K562 (cell line): ENCODE measurements at regions not wholly inside any gene's neighbourhood (a gene's known extent, or its start where the extent isn't known, plus 50 kb on each side); places are given as distances from the start of the nearest gene placed in this dataset.

Experiments used
- CREB3L1 ChIP-seq: fragments of 450-650 bp; IDR thresholded peaks from 2 replicates; pipeline ENCODE4 v1.6.1; 2014; ENCODE audit warnings: low read depth, mild to moderate bottlenecking, moderate library complexity, borderline replicate concordance
- CTCF ChIP-seq, 3 experiments: IDR thresholded peaks in 2 of 3; conservative IDR thresholded peaks in 1 of 3; 2 replicates each; pipeline ENCODE4 v1.5.1; 2011 to 2012; ENCODE audit warnings: low read length in 3 of 3, mild to moderate bottlenecking in 3 of 3, control low read depth in 2 of 3, improper control_type of control experiment in 1 of 3, inconsistent platforms in 1 of 3, low read depth in 1 of 3, mixed read lengths in 1 of 3, moderate library complexity in 1 of 3; ENCODE audit not compliant: insufficient read depth in 2 of 3
- POLR2A ChIP-seq: fragments of 450-650 bp; conservative IDR thresholded peaks from 2 replicates; pipeline ENCODE4 v1.6.1; 2016
- RNF219 ChIP-seq: fragments of 250-450 bp; sonication (Bioruptor Pico); IDR thresholded peaks from 2 replicates; pipeline ENCODE4 v1.5.0; 2022; ENCODE audit warnings: mild to moderate bottlenecking
- SMC3 ChIP-seq: conservative IDR thresholded peaks from 2 replicates; pipeline ENCODE4 v1.6.1; 2011; ENCODE audit warnings: low read depth, low read length, improper control_type of control experiment; ENCODE audit not compliant: insufficient read depth
- ZBTB26 ChIP-seq: fragments of 450-650 bp; formaldehyde crosslinking; IDR thresholded peaks from 2 replicates; pipeline ENCODE4 v1.4.0; 2022; ENCODE audit warnings: missing genetic modification characterization
- ZNF274 ChIP-seq: IDR thresholded peaks from 2 replicates; pipeline ENCODE4 v1.6.1; 2011; ENCODE audit warnings: low read depth, mild to moderate bottlenecking, low read length, moderate library complexity, borderline replicate concordance
- ZZZ3 ChIP-seq: fragments of 450-650 bp; IDR thresholded peaks from 2 replicates; pipeline ENCODE4 v1.6.1; 2016; ENCODE audit warnings: antibody characterized with exemption, mild to moderate bottlenecking, moderate library complexity

- TF ChIP-seq SMC3 (no peak), ZBTB26 (no peak), RNF219 (no peak), ZZZ3 (no peak), POLR2A (no peak), CTCF (IDR thresholded peaks at IDR 0.05 in 2 of 3, conservative IDR thresholded peaks at IDR 0.05 in 1 of 3; ENCODE audit: insufficient read depth in 2 of 3, low read depth in 1 of 3, low read length in 3 of 3) (no peak), CREB3L1 (no peak), ZNF274 (no peak)
These were observed 264.9 kb downstream of the SKIDA1 start for GRCh38 chr10:21260506-21261149.
